ENCODE measurements at regions not wholly inside any gene's neighbourhood (a gene's known extent, or its start where the extent isn't known, plus 50 kb on each side); places are given as distances from the start of the nearest gene placed in this dataset.

- no peak for DNase-seq (ENCODE audit: low read depth in 3 of 3)
These were observed 53.8 kb upstream of the RANBP3L start for GRCh38 chr5:36355516-36355915.

GRCh38 chr5:36356915-36357314 is 55.2 kb upstream of the RANBP3L start:
- DNase-seq (ENCODE audit: low read depth in 3 of 3), result no peak

- DNase-seq (ENCODE audit: low read depth in 3 of 3), result no peak
These were observed 55.8 kb upstream of the RANBP3L start for GRCh38 chr5:36357391-36357975.

GRCh38 chr5:36359267-36359666 is 57.6 kb upstream of the RANBP3L start:
- no peak for DNase-seq (ENCODE audit: low read depth in 3 of 3)

- no peak for DNase-seq (ENCODE audit: low read depth in 3 of 3)
These were observed 58.6 kb upstream of the RANBP3L start for GRCh38 chr5:36360307-36360706.

GRCh38 chr5:36363101-36363500 is 61.4 kb upstream of the RANBP3L start:
- DNase-seq (ENCODE audit: low read depth in 3 of 3), result no peak

- no peak for DNase-seq (ENCODE audit: low read depth in 3 of 3)
These were observed 62.0 kb upstream of the RANBP3L start for GRCh38 chr5:36363744-36364143.

- no peak for DNase-seq (ENCODE audit: low read depth in 3 of 3)
These were observed 62.8 kb upstream of the RANBP3L start for GRCh38 chr5:36364473-36364872.

- DNase-seq (ENCODE audit: low read depth in 3 of 3), result no peak
These were observed 64.2 kb upstream of the RANBP3L start for GRCh38 chr5:36365896-36366295.

GRCh38 chr5:36366883-36367282 is 65.2 kb upstream of the RANBP3L start:
- DNase-seq (ENCODE audit: low read depth in 3 of 3), result no peak

- no peak for DNase-seq (ENCODE audit: low read depth in 3 of 3)
These were observed 65.8 kb upstream of the RANBP3L start for GRCh38 chr5:36367524-36367923.

GRCh38 chr5:36369219-36369690 is 67.6 kb upstream of the RANBP3L start:
- no peak for DNase-seq (ENCODE audit: low read depth in 3 of 3)

- DNase-seq (ENCODE audit: low read depth in 3 of 3), result no peak
These were observed 68.4 kb upstream of the RANBP3L start for GRCh38 chr5:36370073-36370472.

- no peak for DNase-seq (ENCODE audit: low read depth in 3 of 3)
These were observed 69.7 kb upstream of the RANBP3L start for GRCh38 chr5:36371366-36371765.

- no peak for DNase-seq (ENCODE audit: low read depth in 3 of 3)
These were observed 71.9 kb upstream of the RANBP3L start for GRCh38 chr5:36373527-36374086.

GRCh38 chr5:36374266-36374862 is 72.7 kb upstream of the RANBP3L start:
- no peak for DNase-seq (ENCODE audit: low read depth in 3 of 3)

- no peak for DNase-seq (ENCODE audit: low read depth in 3 of 3)
These were observed 75.5 kb upstream of the RANBP3L start for GRCh38 chr5:36377192-36377591.

- DNase-seq (ENCODE audit: low read depth in 3 of 3), result no peak
These were observed 76.8 kb upstream of the RANBP3L start for GRCh38 chr5:36378551-36378950.

GRCh38 chr5:36382890-36383289 is 81.2 kb upstream of the RANBP3L start:
- no peak for DNase-seq (ENCODE audit: low read depth in 3 of 3)

- DNase-seq (ENCODE audit: low read depth in 3 of 3), result no peak
These were observed 82.2 kb upstream of the RANBP3L start for GRCh38 chr5:36383942-36384341.

- no peak for DNase-seq (ENCODE audit: low read depth in 3 of 3)
These were observed 83.1 kb upstream of the RANBP3L start for GRCh38 chr5:36384845-36385244.

- DNase-seq (ENCODE audit: low read depth in 3 of 3), result no peak
These were observed 83.8 kb upstream of the RANBP3L start for GRCh38 chr5:36385495-36385894.

GRCh38 chr5:36388288-36388687 is 86.6 kb upstream of the RANBP3L start:
- no peak for DNase-seq (ENCODE audit: low read depth in 3 of 3)

GRCh38 chr5:36389245-36389644 is 87.5 kb upstream of the RANBP3L start:
- no peak for DNase-seq (ENCODE audit: low read depth in 3 of 3)
